GM12874 (cell line): ENCODE measurements at regions not wholly inside any gene's neighbourhood (a gene's known extent, or its start where the extent isn't known, plus 50 kb on each side); places are given as distances from the start of the nearest gene placed in this dataset.

ENCODE experiments used
- CTCF ChIP-seq: IDR thresholded peaks from 2 replicates; pipeline ENCODE4 v1.5.1; 2011; ENCODE audit warnings: low read depth, mild to moderate bottlenecking, control low read depth, low read length, moderate library complexity; ENCODE audit not compliant: insufficient read depth

GRCh38 chr1:90510143-90510542 is 207.0 kb downstream of the BARHL2 start:
- no peak for TF ChIP-seq CTCF

GRCh38 chr1:90509225-90510048 is 207.7 kb downstream of the BARHL2 start:
- TF ChIP-seq CTCF = no peak

- TF ChIP-seq CTCF = no peak
Observed at GRCh38 chr1:90508376-90509167, 208.5 kb downstream of the BARHL2 start.

GRCh38 chr1:90507173-90507572 is 209.9 kb downstream of the BARHL2 start:
- no peak for TF ChIP-seq CTCF

- no peak for TF ChIP-seq CTCF
Observed at GRCh38 chr1:90505806-90506205, 211.3 kb downstream of the BARHL2 start.

GRCh38 chr1:90504509-90504908 is 212.6 kb downstream of the BARHL2 start:
- TF ChIP-seq CTCF = no peak

GRCh38 chr1:90502696-90503095 is 214.4 kb downstream of the BARHL2 start:
- TF ChIP-seq CTCF = no peak
